ENCODE measurements at regions not wholly inside any gene's neighbourhood (a gene's known extent, or its start where the extent isn't known, plus 50 kb on each side); places are given as distances from the start of the nearest gene placed in this dataset.

DNA sequence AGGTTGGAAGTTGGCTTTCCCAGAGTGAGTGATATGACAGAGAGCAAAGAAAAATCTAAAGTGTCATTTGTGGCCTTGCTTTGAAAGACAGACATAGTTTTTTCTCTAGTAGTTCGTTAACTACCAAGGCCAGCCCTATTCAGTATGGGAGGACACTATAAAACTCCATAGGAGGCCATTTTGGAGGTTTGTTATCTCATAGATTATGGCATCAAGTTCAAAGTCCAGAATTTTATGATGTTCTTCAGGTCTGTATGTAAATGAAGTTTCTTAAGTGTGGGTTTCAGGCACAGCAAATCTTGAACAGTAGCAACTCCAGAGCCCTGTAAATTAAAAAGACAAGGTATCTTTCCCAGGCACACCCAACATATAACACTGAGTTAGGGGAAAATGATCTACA lies 437.1 kb downstream of the PLPP3 start:
- H3K36me3 ChIP-seq: no peaks in the 10 kb centered on the region
- no peak overlapping the region for H3K27ac ChIP-seq
- H3K4me3 ChIP-seq: no peak overlapping the region
- no peak for DNase-seq (ENCODE audit: low spot score in 2 of 2)
- WGBS: 88% methylated on average over 1 of the region's 1 CpG
- H3K9me3 ChIP-seq: no peaks in the 10 kb centered on the region
- TF ChIP-seq POLR2A (IDR thresholded peaks at IDR 0.05): no peak
- TF ChIP-seq EP300 (IDR thresholded peaks at IDR 0.05): no peak
- no peak for TF ChIP-seq POLR2AphosphoS5 (IDR thresholded peaks at IDR 0.05)
- TF ChIP-seq, protein P1, sequence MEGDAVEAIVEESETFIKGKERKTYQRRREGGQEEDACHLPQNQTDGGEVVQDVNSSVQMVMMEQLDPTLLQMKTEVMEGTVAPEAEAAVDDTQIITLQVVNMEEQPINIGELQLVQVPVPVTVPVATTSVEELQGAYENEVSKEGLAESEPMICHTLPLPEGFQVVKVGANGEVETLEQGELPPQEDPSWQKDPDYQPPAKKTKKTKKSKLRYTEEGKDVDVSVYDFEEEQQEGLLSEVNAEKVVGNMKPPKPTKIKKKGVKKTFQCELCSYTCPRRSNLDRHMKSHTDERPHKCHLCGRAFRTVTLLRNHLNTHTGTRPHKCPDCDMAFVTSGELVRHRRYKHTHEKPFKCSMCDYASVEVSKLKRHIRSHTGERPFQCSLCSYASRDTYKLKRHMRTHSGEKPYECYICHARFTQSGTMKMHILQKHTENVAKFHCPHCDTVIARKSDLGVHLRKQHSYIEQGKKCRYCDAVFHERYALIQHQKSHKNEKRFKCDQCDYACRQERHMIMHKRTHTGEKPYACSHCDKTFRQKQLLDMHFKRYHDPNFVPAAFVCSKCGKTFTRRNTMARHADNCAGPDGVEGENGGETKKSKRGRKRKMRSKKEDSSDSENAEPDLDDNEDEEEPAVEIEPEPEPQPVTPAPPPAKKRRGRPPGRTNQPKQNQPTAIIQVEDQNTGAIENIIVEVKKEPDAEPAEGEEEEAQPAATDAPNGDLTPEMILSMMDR (IDR thresholded peaks at IDR 0.05): no peak
- no peaks in the 10 kb centered on the region for H3K27me3 ChIP-seq
- H3K4me1 ChIP-seq: no peaks in the 10 kb centered on the region

- Histone ChIP-seq H3K4me1 (no peaks in the 10 kb centered on the region), H3K9me3 (no peaks in the 10 kb centered on the region), H3K27me3 (no peaks in the 10 kb centered on the region), H3K27ac (no peak overlapping the region), H3K36me3 (no peaks in the 10 kb centered on the region), H3K4me3 (no peak overlapping the region)
- TF ChIP-seq POLR2A (IDR thresholded peaks at IDR 0.05) (no peak), POLR2AphosphoS5 (IDR thresholded peaks at IDR 0.05) (no peak), EP300 (IDR thresholded peaks at IDR 0.05) (no peak)
- TF ChIP-seq, protein P1 (IDR thresholded peaks at IDR 0.05): no peak
- DNase-seq (ENCODE audit: low spot score in 2 of 2): no peak
- 95% methylated on average over 5 of the region's 5 CpGs for WGBS
Observed at GRCh38 chr1:56139836-56140235, 439.5 kb downstream of the PLPP3 start.

- no peaks in the 10 kb centered on the region for H3K4me1 ChIP-seq
- 49% methylated on average over 5 of the region's 5 CpGs for WGBS
- no peak overlapping the region for H3K27ac ChIP-seq
Observed at GRCh38 chr1:56137521-56138505, 441.6 kb downstream of the PLPP3 start.

DNA sequence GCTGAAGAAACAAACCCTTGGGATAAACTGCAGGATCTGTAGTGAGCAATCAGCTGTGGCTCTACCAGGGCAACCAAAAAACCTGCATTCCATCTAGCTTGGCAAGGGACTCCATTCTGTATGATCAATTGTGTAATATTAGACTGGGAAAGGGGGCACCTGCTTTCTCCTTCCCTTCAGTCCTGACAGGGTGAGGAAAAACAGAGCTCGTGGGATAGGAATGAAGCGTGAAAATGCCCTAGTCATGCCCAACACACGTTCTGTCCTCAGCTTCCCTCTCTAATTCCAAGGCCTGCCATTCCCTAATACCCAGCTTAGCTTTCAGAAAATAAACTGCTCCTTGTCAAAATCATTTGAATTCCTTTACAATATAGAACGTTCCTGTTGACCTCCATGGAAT lies 442.3 kb downstream of the PLPP3 start:
- no peak overlapping the region for H3K4me3 ChIP-seq
- no peak for DNase-seq (ENCODE audit: low spot score in 2 of 2)
- no peaks in the 10 kb centered on the region for H3K36me3 ChIP-seq
- no peaks in the 10 kb centered on the region for H3K27me3 ChIP-seq
- H3K9me3 ChIP-seq: no peaks in the 10 kb centered on the region
- H3K4me1 ChIP-seq: no peaks in the 10 kb centered on the region
- TF ChIP-seq POLR2AphosphoS5 (IDR thresholded peaks at IDR 0.05) (no peak), EP300 (IDR thresholded peaks at IDR 0.05) (no peak), POLR2A (IDR thresholded peaks at IDR 0.05) (no peak)
- TF ChIP-seq, protein P1 (IDR thresholded peaks at IDR 0.05): no peak
- 93% methylated on average over 4 of the region's 4 CpGs for WGBS
- H3K27ac ChIP-seq: no peak overlapping the region

More at GRCh38 chr1:56137521-56138505, 441.6 kb downstream of the PLPP3 start:
- Histone ChIP-seq H3K4me3 (no peak overlapping the region), H3K27me3 (no peaks in the 10 kb centered on the region), H3K36me3 (no peaks in the 10 kb centered on the region), H3K9me3 (no peaks in the 10 kb centered on the region)
- DNase-seq (ENCODE audit: low spot score in 2 of 2): no peak
- TF ChIP-seq POLR2A (IDR thresholded peaks at IDR 0.05) (no peak), POLR2AphosphoS5 (IDR thresholded peaks at IDR 0.05) (no peak), EP300 (IDR thresholded peaks at IDR 0.05) (no peak)
- TF ChIP-seq, protein P1 (IDR thresholded peaks at IDR 0.05): no peak

DNA sequence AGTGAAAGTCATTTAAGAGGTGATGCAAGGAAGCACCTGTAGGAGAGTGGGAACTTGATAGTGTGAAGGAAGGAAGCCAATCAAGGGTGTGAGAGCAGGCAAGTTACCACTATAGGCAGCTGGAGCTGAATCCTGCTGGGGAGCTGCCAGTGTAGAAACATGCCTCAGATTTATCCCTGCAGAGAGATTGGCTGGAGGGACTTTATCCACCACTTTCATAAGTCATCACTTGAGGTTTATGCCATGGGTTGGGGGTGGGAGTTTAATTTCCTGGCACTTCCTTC lies 443.6 kb downstream of the PLPP3 start:
- H3K9me3 ChIP-seq: no peaks in the 10 kb centered on the region
- TF ChIP-seq EP300 (IDR thresholded peaks at IDR 0.05) (no peak), POLR2AphosphoS5 (IDR thresholded peaks at IDR 0.05) (no peak), POLR2A (IDR thresholded peaks at IDR 0.05) (no peak)
- TF ChIP-seq, protein P1 (IDR thresholded peaks at IDR 0.05): no peak
- H3K27me3 ChIP-seq: no peaks in the 10 kb centered on the region
- no peak overlapping the region for H3K27ac ChIP-seq
- DNase-seq (ENCODE audit: low spot score in 2 of 2): no peak
- H3K36me3 ChIP-seq: no peaks in the 10 kb centered on the region
- no peaks in the 10 kb centered on the region for H3K4me1 ChIP-seq
- H3K4me3 ChIP-seq: no peak overlapping the region

Measured in suprapubic skin (tissue), 4 donors.